ENCODE measurements at regions not wholly inside any gene's neighbourhood (a gene's known extent, or its start where the extent isn't known, plus 50 kb on each side); places are given as distances from the start of the nearest gene placed in this dataset.

DNA sequence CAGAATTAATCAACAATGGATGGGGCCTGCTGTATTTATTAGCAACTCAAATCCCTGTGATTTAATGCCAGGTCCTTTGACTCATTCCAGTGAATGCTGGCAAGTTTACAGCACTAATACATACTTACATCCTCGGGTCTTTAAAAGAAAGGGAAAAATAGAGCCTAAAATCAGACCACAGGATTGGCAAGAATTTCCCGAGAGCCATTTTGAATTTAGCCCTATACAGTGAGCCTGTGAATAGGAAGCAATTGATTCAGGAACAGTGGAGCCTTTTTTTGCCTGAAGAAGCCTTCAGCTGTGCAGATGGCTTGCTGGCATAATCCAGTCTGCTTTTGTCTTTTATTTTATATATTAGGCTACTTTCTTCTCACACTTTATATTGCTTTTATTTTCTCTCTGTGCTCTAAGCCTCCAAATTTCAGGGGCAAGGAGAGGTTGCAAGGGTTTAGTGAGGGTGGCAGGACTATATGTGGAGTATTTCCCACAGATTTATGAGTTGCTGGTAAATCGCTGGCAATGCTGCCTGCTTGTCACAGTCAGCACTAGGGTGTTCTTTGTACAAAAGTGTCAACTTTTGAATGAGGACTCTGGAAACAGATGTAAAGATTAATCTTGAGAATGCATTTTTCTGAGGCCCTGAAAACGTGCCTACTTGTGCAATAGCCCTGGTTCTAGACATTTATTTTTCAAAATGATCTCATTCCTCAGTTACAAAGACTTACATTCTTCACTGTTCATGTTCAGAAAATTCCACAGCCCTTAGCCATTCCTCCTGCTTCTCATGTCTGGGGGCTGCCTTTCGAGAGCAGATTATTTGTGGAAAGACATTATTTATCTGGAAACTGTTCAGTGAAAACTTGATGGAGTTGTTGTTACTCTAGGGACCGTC lies 303.5 kb downstream of the SPRY1 start:
- TF ChIP-seq, protein P1, sequence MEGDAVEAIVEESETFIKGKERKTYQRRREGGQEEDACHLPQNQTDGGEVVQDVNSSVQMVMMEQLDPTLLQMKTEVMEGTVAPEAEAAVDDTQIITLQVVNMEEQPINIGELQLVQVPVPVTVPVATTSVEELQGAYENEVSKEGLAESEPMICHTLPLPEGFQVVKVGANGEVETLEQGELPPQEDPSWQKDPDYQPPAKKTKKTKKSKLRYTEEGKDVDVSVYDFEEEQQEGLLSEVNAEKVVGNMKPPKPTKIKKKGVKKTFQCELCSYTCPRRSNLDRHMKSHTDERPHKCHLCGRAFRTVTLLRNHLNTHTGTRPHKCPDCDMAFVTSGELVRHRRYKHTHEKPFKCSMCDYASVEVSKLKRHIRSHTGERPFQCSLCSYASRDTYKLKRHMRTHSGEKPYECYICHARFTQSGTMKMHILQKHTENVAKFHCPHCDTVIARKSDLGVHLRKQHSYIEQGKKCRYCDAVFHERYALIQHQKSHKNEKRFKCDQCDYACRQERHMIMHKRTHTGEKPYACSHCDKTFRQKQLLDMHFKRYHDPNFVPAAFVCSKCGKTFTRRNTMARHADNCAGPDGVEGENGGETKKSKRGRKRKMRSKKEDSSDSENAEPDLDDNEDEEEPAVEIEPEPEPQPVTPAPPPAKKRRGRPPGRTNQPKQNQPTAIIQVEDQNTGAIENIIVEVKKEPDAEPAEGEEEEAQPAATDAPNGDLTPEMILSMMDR (conservative IDR thresholded peaks at IDR 0.05; ENCODE audit: low read length) = no peak
- no peak for TF ChIP-seq EZH2phosphoT487 (IDR thresholded peaks at IDR 0.05; ENCODE audit: borderline replicate concordance, low read depth, low read length)

Data from OCI-LY7 (cell line).